ENCODE measurements at regions not wholly inside any gene's neighbourhood (a gene's known extent, or its start where the extent isn't known, plus 50 kb on each side); places are given as distances from the start of the nearest gene placed in this dataset.
"Not testable (repeated sequence)": the region's sequence is repeated elsewhere in the genome, so short reads cannot be mapped to it uniquely, and the experiment has no call there.

- TF ChIP-seq BHLHE40 (IDR thresholded peaks at IDR 0.05; ENCODE audit: borderline replicate concordance); FOXA1 (IDR thresholded peaks at IDR 0.05); TARDBP (IDR thresholded peaks at IDR 0.05); SP1 (IDR thresholded peaks at IDR 0.05); ELF4 (IDR thresholded peaks at IDR 0.05); SUZ12 (IDR thresholded peaks at IDR 0.05); ZNF384 (IDR thresholded peaks at IDR 0.05); FOXM1 (IDR thresholded peaks at IDR 0.05; ENCODE audit: borderline replicate concordance); NFRKB (IDR thresholded peaks at IDR 0.05); FOXK2 (IDR thresholded peaks at IDR 0.05); ARNT (IDR thresholded peaks at IDR 0.05); LEF1 (IDR thresholded peaks at IDR 0.05; ENCODE audit: borderline replicate concordance): not testable (repeated sequence)
Measured at GRCh38 chr11:93065074-93065674, 95.7 kb downstream of the MTNR1B start.

Data from HEK293T (cell line).